GM12874 (cell line): ENCODE measurements at regions not wholly inside any gene's neighbourhood (a gene's known extent, or its start where the extent isn't known, plus 50 kb on each side); places are given as distances from the start of the nearest gene placed in this dataset.

Experiments
- TF ChIP-seq, protein P1 (sequence below): IDR thresholded peaks from 2 replicates; pipeline ENCODE4 v1.5.1; 2011; ENCODE audit warnings: low read depth, mild to moderate bottlenecking, control low read depth, low read length, moderate library complexity; ENCODE audit not compliant: insufficient read depth

DNA sequence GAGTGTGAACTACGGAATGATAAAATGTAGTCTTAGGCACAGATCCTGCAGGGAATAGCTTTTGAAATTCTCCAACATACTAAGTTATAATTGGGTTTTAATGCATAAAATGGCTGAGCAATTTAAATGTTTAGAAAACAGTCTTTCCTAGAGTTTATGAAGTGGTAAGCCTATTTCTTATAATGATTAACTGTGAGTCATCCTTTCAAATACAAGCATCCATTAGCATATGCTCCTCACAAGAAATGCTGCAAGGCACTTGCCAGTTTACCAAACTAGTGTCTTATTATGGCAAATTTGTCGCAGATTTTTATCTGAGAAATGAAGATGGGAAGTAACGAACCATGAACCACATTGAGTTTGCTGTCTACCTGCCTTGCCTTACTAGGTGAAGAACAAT is 101.3 kb upstream of the ESRRG start:
- TF ChIP-seq, protein P1, sequence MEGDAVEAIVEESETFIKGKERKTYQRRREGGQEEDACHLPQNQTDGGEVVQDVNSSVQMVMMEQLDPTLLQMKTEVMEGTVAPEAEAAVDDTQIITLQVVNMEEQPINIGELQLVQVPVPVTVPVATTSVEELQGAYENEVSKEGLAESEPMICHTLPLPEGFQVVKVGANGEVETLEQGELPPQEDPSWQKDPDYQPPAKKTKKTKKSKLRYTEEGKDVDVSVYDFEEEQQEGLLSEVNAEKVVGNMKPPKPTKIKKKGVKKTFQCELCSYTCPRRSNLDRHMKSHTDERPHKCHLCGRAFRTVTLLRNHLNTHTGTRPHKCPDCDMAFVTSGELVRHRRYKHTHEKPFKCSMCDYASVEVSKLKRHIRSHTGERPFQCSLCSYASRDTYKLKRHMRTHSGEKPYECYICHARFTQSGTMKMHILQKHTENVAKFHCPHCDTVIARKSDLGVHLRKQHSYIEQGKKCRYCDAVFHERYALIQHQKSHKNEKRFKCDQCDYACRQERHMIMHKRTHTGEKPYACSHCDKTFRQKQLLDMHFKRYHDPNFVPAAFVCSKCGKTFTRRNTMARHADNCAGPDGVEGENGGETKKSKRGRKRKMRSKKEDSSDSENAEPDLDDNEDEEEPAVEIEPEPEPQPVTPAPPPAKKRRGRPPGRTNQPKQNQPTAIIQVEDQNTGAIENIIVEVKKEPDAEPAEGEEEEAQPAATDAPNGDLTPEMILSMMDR: no peak

DNA sequence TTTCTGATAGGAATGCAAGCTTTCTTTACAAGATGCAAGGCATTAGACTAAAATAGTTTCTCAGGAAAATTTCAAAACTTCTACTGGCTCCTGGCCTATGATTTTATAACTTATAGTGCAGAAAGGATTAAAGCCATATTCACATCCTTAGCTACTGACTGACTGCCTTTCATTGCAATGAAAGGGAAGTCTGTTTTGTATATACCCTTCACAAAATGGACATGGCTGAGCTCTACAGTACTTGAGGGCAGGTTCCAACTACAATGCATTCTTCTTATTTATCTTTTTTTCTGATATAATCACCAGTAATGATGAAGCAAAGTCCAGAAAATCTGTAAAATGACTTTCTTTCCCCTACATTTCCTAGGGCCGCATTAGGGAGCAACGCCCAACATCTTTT is 100.5 kb upstream of the ESRRG start:
- TF ChIP-seq, protein P1: no peak

GRCh38 chr1:216822480-216822879 is 99.3 kb upstream of the ESRRG start:
- TF ChIP-seq, protein P1: no peak

DNA sequence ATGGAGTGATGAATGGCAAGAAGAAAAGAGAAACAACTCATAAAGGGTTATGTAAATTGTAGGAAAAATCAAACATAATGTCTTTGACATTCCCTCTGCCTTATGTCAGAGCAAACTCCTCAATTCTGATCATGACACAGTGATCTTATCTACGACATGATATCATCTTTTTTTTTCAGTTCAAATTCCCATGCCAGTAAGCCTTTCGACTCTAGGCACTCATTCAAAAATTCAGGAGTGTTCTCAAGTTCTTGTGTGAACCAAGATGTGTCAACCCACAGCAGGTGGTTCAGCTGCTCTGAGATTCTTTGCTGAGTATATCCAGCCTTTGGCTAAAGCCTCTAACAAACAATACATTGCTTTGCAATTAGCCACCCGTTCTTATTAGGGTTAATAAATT is 97.1 kb upstream of the ESRRG start:
- TF ChIP-seq, protein P1: no peak

DNA sequence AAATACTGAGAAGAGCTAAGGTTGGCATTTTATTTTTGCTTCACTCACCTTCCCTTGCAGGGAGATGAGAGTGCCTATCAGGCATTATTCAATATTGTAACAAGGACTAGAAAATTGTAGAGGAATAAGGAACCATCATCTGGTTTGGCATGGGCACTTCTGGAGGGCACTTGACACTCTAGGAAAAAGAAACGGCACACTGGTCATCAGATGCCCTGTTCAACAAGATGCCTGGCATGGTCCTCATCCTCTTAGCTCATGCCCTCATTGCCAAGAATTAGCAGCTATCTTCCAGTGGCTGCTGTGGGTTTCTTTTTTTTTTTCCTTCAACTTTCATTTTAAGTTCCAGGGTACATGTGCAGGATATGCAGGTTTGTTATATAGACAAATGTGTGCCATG is 95.1 kb upstream of the ESRRG start:
- TF ChIP-seq, protein P1: no peak

GRCh38 chr1:216815260-216816131 is 92.3 kb upstream of the ESRRG start:
- TF ChIP-seq, protein P1: no peak

DNA sequence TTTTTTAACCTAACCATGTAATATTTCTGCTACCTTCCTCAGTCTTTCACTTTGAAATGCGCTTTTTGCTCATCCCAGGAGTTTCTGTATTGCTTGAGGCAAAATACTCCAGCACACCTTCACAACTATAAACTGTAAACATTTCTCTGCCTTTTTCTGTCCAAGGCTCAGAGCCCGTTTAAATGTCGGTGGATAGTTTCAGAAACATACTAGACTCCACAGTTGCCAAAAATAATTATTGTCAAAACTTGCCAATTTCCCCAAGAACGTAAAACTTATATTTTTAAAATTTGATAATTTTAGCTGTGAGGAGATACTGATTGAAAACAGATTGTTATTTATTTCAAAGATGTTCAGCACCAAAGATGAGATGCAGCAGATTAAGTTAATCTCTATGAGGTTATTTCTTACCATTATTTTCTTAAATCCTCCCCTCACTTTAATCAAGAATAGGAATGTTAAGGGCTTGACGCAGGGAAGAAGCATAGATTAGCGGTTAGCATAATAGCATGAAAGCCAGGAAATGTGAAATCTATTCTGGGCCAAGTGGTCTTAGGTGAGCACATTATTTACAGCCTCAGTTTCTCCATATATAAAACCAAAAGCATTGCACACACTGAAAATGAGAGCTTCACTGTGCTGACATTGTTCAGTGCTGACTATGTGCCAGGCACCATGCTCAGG is 91.5 kb upstream of the ESRRG start:
- TF ChIP-seq, protein P1: no peak
